OCI-LY1 (cell line): ENCODE measurements at regions not wholly inside any gene's neighbourhood (a gene's known extent, or its start where the extent isn't known, plus 50 kb on each side); places are given as distances from the start of the nearest gene placed in this dataset.

Experiments used
- H2AFZ ChIP-seq: fragments of 200-600 bp; sonication (generic), shearing (Covaris generic); 2 replicates; pipeline ENCODE4 v1.6.0; 2014; ENCODE audit warnings: antibody characterized with exemption, mild to moderate bottlenecking, low read length
- H3F3A ChIP-seq: fragments of 200-600 bp; sonication (generic), shearing (Covaris generic); 2 replicates; pipeline ENCODE4 v1.6.0; 2014; ENCODE audit warnings: mild to moderate bottlenecking, antibody characterized with exemption, low read length, moderate library complexity; ENCODE audit not compliant: insufficient read depth
- H3K27ac ChIP-seq: fragments of 200-600 bp; sonication (generic); 2 replicates; pipeline ENCODE4 v1.5.1; 2014; ENCODE audit warnings: low read length, mixed run types, mild to moderate bottlenecking, low read depth; ENCODE audit not compliant: poor library complexity, severe bottlenecking
- H3K27me3 ChIP-seq: fragments of 200-600 bp; sonication (generic); 2 replicates; pipeline ENCODE4 v1.6.0; 2014; ENCODE audit warnings: antibody characterized with exemption, mild to moderate bottlenecking, low read length, moderate library complexity; ENCODE audit not compliant: insufficient read depth
- H3K36me3 ChIP-seq: fragments of 200-600 bp; sonication (generic); 2 replicates; pipeline ENCODE4 v1.6.1; 2014; ENCODE audit warnings: mild to moderate bottlenecking, antibody characterized with exemption, low read length, moderate library complexity, mixed read lengths; ENCODE audit not compliant: insufficient read depth
- H3K4me1 ChIP-seq: fragments of 200-600 bp; sonication (generic); 2 replicates; pipeline ENCODE4 v1.5.1; 2014; ENCODE audit warnings: mild to moderate bottlenecking, low read length, moderate library complexity; ENCODE audit not compliant: insufficient read depth, severe bottlenecking
- H3K4me2 ChIP-seq: fragments of 200-600 bp; sonication (generic), shearing (Covaris generic); 2 replicates; pipeline ENCODE4 v1.6.1; 2014; ENCODE audit warnings: low read length
- H3K4me3 ChIP-seq: fragments of 200-600 bp; sonication (generic); 2 replicates; pipeline ENCODE4 v1.5.1; 2014; ENCODE audit warnings: low read length, low read depth, mild to moderate bottlenecking, mixed read lengths; ENCODE audit not compliant: poor library complexity, severe bottlenecking
- H3K79me2 ChIP-seq: fragments of 200-600 bp; shearing (Covaris generic); 2 replicates; pipeline ENCODE4 v1.6.1; 2016; ENCODE audit warnings: mixed run types, low read length, mixed read lengths; ENCODE audit not compliant: insufficient read depth
- H3K9ac ChIP-seq: fragments of 200-600 bp; sonication (generic), shearing (Covaris generic); 2 replicates; pipeline ENCODE4 v1.6.1; 2014; ENCODE audit warnings: mild to moderate bottlenecking, low read length, mixed read lengths
- H3K9me2 ChIP-seq: fragments of 200-600 bp; sonication (generic), shearing (Covaris generic); 2 replicates; pipeline ENCODE4 v1.6.1; 2014; ENCODE audit warnings: low read depth, mild to moderate bottlenecking, low read length, mixed read lengths
- H3K9me3 ChIP-seq: fragments of 200-600 bp; shearing (Covaris generic); 2 replicates; pipeline ENCODE4 v1.6.1; 2014; ENCODE audit warnings: low read length, mixed read lengths
- H4K20me1 ChIP-seq: fragments of 200-600 bp; sonication (generic), shearing (Covaris generic); 2 replicates; pipeline ENCODE4 v1.6.0; 2016; ENCODE audit warnings: mild to moderate bottlenecking, low read length; ENCODE audit not compliant: insufficient read depth
- EZH2 ChIP-seq: fragments of 200-600 bp; sonication (generic), shearing (Covaris generic); IDR thresholded peaks from 2 replicates; pipeline ENCODE4 v1.8.0; 2017; ENCODE audit warnings: borderline replicate concordance, mixed run types, mild to moderate bottlenecking, antibody characterized with exemption, low read length, moderate library complexity, mixed read lengths
- TF ChIP-seq, protein P1 (sequence below): fragments of 200-600 bp; sonication (generic), shearing (Covaris generic); IDR thresholded peaks from 2 replicates; pipeline ENCODE4 v1.5.1; 2017; ENCODE audit warnings: mild to moderate bottlenecking, antibody characterized with exemption, low read length, moderate library complexity, mixed read lengths

DNA sequence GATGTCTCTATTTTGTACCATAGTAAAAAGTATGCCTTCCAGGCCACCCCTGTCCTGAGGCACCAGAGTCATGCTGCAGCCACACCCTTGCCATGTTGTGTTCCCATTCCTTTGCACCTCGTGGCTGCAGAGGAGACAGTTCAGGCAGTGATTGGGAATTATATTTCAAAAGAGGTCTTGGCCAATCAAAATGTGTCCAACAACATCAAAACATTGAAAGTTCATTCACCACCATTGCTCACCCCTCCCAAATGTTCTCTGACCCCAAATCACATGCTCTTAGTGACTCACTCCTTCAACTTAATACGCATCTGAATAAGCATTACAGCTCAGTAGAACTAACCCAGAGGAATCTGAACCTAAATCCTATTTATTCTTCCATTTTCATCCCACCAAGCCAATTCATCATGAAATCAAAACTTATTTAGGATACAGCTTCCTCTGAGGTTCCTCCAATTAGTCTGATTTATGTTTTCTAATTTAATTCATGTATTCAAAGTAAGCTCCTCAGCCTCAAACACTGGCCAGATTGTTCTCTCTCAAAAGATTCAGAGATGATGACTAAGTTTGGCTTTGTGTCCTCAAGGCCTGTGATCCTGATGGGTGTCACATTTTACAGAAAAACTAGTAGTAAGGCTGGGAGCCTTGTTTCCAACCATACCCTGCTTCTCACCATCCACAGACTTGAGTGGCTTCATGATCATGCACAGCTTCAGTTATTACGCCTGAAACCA is 323.2 kb upstream of the INTU start:
- Histone ChIP-seq H3K4me3 (no peak overlapping the region), H3K27me3 (no peaks in the 10 kb centered on the region), H3F3A (no peaks in the 10 kb centered on the region), H3K9me3 (no peaks in the 10 kb centered on the region), H3K9me2 (no peaks in the 10 kb centered on the region), H3K79me2 (no peaks in the 10 kb centered on the region), H3K27ac (no peak overlapping the region), H3K36me3 (no peaks in the 10 kb centered on the region), H2AFZ (no peak overlapping the region), H4K20me1 (no peaks in the 10 kb centered on the region), H3K9ac (no peak overlapping the region), H3K4me2 (no peak overlapping the region), H3K4me1 (no peaks in the 10 kb centered on the region)
- TF ChIP-seq, protein P1, sequence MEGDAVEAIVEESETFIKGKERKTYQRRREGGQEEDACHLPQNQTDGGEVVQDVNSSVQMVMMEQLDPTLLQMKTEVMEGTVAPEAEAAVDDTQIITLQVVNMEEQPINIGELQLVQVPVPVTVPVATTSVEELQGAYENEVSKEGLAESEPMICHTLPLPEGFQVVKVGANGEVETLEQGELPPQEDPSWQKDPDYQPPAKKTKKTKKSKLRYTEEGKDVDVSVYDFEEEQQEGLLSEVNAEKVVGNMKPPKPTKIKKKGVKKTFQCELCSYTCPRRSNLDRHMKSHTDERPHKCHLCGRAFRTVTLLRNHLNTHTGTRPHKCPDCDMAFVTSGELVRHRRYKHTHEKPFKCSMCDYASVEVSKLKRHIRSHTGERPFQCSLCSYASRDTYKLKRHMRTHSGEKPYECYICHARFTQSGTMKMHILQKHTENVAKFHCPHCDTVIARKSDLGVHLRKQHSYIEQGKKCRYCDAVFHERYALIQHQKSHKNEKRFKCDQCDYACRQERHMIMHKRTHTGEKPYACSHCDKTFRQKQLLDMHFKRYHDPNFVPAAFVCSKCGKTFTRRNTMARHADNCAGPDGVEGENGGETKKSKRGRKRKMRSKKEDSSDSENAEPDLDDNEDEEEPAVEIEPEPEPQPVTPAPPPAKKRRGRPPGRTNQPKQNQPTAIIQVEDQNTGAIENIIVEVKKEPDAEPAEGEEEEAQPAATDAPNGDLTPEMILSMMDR, result no peak
- TF ChIP-seq EZH2, result no peak

DNA sequence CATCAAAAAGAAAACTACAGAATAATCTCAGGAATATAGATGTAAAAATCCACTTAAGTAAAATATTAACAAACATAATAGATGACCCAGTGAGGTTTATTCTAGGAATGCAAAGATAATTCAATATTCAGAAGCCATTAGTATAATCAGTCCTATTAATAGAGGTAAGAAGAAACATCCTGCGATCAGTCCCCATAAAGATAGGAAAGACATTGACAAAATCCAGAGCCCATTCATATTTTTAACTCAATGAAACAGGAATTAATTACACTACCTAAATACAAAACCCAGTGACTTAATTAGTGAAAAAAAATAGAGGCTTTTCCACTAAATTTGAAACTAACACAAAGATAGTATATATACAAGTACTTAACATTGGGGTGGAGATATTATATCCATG is 321.4 kb upstream of the INTU start:
- H3K27me3 ChIP-seq, result no peaks in the 10 kb centered on the region
- no peak overlapping the region for H3K4me3 ChIP-seq
- no peaks in the 10 kb centered on the region for H3K36me3 ChIP-seq
- H3K9me2 ChIP-seq, result no peaks in the 10 kb centered on the region
- H3F3A ChIP-seq, result no peaks in the 10 kb centered on the region
- H3K27ac ChIP-seq, result no peak overlapping the region
- H3K79me2 ChIP-seq, result no peaks in the 10 kb centered on the region
- no peaks in the 10 kb centered on the region for H3K9me3 ChIP-seq
- H2AFZ ChIP-seq, result no peak overlapping the region
- no peak for TF ChIP-seq EZH2
- TF ChIP-seq, protein P1, result no peak
- H3K4me1 ChIP-seq, result no peaks in the 10 kb centered on the region
- no peaks in the 10 kb centered on the region for H4K20me1 ChIP-seq
- no peak overlapping the region for H3K9ac ChIP-seq
- H3K4me2 ChIP-seq, result no peak overlapping the region

DNA sequence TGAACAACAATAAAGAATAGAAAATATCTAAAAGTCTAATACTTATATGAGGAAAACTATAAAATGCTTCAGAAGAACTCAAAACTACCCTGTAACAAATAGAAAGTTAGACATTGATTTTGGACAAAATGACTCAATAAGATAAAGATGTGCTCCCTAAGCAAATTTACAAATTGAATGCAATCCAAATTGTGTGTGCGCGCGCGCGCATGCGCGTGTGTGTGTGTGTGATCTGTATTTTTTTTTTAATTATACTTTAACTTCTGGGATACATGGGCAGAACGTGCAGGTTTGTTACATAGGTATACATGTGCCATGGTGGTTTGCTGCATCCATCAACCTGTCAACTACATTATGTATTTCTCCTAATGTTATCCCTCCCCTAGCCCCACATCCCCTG is 320.8 kb upstream of the INTU start:
- H3K9ac ChIP-seq, result no peak overlapping the region
- H3K27ac ChIP-seq, result no peak overlapping the region
- H3K79me2 ChIP-seq, result no peaks in the 10 kb centered on the region
- H3K9me2 ChIP-seq, result no peaks in the 10 kb centered on the region
- H3K4me2 ChIP-seq, result no peak overlapping the region
- no peaks in the 10 kb centered on the region for H3K4me1 ChIP-seq
- no peaks in the 10 kb centered on the region for H3F3A ChIP-seq
- H3K27me3 ChIP-seq, result no peaks in the 10 kb centered on the region
- no peaks in the 10 kb centered on the region for H3K9me3 ChIP-seq
- H3K4me3 ChIP-seq, result no peak overlapping the region
- no peaks in the 10 kb centered on the region for H4K20me1 ChIP-seq
- H2AFZ ChIP-seq, result no peak overlapping the region
- TF ChIP-seq, protein P1, result no peak
- TF ChIP-seq EZH2, result no peak
- H3K36me3 ChIP-seq, result no peaks in the 10 kb centered on the region
